ENCODE measurements at regions not wholly inside any gene's neighbourhood (a gene's known extent, or its start where the extent isn't known, plus 50 kb on each side); places are given as distances from the start of the nearest gene placed in this dataset.
A peak's percentile ranks its signal among the peaks of the same experiment; 100 is the strongest.

- peak; percentile 4 for DNase-seq (ENCODE audit: low read depth)
Observed at GRCh38 chr2:22481486-22482259, 903.3 kb upstream of the KLHL29 start.

GRCh38 chr2:22483036-22483435, 901.9 kb upstream of the KLHL29 start:
- DNase-seq (ENCODE audit: low read depth), result no peak

DNA sequence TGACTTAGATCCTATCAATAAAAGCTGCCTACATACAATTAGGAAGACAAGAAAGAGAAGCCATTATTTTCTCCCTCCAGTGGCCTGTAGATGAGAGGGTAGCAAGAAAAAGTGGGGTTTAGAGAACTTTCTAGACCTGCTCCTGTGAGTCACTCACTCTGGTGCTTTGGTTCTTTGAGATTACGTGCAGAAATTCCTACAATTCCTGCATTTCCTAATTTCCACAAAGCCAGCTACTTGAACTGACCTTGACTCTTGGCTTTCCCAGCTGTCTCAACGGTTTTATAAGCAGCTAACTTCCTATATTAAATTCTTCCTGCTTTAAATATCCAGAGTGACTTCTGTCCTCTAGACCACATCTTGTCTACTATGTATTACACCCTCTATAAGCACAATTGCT, 899.5 kb upstream of the KLHL29 start:
- DNase-seq (ENCODE audit: low read depth), result no peak

GRCh38 chr2:22486343-22486742, 898.6 kb upstream of the KLHL29 start:
- DNase-seq (ENCODE audit: low read depth), result no peak

DNA sequence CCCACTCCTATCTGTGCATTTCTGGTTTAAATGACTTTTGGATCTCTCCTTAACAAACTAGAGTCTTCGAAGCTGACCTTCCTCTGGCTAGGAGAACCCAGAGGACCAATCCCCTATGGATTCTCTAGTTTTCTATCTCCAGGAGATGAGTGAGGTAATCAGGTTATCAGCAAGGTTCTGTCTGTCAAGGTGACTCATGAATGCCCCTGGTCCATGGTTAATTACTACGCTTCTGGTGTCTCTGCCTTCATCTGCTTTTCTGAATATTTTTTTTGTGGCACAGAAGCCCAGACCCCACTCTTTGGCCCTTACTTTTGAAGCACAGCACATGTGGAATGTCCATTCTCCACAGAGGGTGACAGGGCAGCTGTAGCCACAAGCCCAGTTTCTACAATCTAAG, 897.9 kb upstream of the KLHL29 start:
- no peak for DNase-seq (ENCODE audit: low read depth)

DNA sequence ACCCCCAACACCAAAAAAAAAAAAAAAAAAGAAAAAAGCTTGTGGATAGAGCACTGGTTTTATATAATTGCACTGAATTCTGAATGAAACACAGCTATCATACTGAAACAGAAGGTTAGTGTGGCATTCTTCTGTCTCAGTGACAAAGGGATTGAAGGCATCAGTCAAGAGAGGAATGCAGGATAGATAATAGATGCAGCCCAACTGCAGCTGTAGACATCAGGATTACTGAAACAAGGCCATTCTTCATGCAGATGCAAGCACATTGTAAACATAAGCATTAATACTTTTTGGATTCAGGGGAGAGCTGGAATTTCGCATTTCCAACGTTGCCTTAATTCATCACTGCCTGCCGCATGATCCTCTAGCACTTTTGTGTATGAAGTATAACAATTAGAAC, 897.4 kb upstream of the KLHL29 start:
- no peak for DNase-seq (ENCODE audit: low read depth)

- DNase-seq (ENCODE audit: low read depth), result no peak
Observed at GRCh38 chr2:22491442-22491841, 893.5 kb upstream of the KLHL29 start.

DNA sequence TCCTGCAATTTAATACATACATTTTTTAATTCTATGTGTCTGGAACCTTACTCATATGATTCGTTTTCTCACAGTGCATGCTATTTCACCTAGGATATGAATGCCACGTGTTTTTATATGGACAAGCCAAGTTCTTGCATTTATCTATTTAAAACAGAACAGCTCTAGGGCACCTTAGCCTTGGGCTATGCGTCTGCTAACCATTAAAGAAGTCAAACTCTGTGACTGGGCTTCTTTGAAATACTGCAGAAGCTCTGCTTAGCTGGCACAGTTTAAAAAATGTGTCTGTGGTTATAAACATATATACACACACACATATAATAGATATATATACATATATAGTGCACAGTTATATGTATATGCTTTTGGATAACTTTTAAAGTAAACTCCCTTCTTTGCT, 890.8 kb upstream of the KLHL29 start:
- no peak for DNase-seq (ENCODE audit: low read depth)

DNA sequence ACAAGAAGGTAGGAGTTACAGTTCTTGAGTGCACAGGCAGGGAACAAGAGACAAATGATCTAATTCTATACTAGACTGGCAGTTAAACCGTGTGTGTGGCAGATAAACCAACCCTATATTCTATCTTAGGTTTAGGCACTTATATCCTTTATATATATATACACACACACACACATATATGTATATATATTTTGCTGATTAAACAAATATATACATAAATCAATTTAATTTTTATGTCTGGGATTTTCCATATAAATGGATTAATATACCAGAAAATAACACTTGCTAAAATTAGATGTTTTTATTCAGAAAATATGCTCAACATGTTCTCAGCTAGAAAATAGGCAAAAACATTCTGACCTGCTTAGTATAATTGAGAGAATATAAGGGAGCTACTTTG, 887.9 kb upstream of the KLHL29 start:
- DNase-seq (ENCODE audit: low read depth), result no peak

DNA sequence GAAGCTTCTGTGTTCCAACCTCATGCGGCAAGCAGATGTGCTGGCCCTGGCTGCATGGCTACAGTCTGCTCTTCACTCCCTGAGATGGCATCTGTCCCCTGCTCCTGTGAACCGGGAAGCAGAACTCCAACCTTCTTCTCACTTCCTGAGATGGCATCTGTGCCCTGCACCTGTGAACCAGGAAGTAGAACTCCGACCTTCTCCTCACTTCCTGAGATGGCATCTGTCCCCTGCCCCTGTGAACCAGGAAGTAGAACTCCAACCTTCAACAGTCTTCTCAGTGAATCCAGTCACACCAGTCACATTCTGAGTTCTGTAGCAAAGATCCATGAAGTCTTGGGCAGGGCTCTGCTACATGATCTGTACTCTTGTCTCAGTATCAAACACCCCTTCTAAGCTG, 887.2 kb upstream of the KLHL29 start:
- no peak for DNase-seq (ENCODE audit: low read depth)

- no peak for DNase-seq (ENCODE audit: low read depth)
Observed at GRCh38 chr2:22499082-22499839, 885.7 kb upstream of the KLHL29 start.

GRCh38 chr2:22500555-22500935, 884.4 kb upstream of the KLHL29 start:
- DNase-seq (ENCODE audit: low read depth), result no peak

DNA sequence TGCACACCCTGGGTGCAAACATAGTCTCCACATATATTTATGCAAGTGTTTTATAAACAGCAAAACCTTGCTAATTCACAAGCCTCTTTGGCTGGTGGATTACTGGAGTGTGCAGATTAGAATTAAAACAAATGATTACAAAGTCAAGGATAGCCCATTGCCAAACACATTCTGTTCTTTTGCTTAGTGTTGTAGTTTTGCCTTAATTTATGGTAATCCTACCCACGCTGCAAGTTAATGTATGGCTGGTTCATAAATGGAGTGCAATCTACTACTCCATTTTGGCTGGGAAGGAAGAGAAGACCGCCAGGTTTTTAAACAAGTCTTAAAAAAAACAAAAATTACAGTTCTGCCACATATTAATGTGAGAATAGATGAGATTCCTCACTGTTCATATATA, 883.1 kb upstream of the KLHL29 start:
- DNase-seq (ENCODE audit: low read depth), result no peak

- DNase-seq (ENCODE audit: low read depth), result no peak
Observed at GRCh38 chr2:22513563-22513962, 871.4 kb upstream of the KLHL29 start.

- no peak for DNase-seq (ENCODE audit: low read depth)
Observed at GRCh38 chr2:22517141-22517540, 867.8 kb upstream of the KLHL29 start.

DNA sequence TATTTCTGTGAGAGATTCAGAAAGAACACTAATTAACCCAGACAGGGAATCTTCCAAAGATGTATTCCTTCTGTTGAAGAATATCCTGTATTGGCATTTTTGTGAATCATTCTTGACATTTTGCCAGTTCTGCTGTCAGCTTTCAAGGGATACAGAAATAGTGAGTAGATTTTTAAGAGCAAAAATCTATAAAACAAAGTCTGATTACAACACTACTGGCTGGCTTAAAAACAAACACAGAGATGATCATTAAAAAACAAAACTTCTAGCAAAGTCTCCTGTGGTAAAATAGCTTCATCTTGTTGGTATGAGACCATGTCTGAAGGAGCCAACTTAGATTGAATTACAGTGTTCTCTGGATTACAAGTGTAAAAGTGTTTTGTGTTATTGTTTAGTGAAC, 866.3 kb upstream of the KLHL29 start:
- no peak for DNase-seq (ENCODE audit: low read depth)

DNA sequence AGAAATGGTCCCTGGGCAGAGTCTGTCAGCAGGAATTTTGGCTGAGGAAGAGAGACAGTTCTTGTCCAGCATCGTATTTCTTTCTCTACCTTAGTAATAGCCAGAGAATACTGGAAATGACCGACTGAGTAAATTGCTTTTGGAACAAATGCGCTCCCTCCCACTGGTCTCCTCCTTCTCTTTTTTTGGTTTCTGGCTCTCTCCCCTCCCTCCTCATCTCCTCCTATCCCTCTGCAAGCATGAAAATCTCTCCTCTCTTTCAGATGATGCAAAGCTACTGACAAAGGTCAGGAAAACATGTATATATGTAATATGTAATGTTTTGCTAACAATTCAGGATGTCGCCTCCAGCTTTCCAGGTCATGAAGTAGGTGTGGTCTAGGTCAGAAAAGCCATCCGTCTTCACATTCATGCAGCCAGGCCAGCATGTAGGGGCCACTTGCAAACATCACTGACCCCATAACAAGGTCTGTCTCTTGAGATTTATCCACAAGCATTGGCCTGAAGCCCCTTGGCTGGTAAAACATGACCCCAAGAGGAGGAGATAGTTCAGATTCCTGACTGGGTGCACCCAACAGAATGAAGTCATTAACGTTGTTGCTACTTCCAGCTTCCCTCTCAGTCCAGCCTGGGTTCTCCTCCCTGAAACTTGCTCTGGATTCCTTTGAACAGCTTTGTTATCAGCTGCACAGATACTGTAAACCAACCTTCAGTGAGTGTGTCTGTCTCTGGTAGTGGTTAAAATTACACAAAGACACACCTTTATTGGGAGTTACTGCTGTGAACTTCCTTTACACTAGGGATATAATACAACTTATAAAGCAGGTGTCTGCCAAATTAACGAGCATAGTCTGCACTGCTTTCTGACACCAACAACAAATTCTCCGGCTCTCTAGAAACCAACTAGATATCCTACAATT, 864.4 kb upstream of the KLHL29 start:
- no peak for DNase-seq (ENCODE audit: low read depth)

DNA sequence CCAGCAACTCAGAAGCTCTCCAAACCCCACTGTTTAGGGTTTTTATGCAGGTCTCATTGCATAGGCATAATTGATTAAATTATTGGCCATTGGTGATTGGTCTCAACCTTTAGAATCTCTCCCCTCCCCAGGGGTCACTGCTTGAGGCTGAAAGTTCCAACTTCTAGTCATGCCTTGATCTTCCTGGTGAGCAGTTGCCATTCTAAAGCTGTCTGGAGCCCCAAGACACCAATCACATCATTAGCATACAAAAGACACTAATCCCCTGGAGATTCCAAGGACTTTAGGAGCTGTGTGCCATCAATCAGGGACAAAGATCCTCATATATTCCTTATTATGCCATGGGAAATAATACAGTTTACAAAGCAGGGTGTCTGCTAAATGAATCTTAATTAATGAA, 863.4 kb upstream of the KLHL29 start:
- DNase-seq (ENCODE audit: low read depth), result no peak

- DNase-seq (ENCODE audit: low read depth), result no peak
Observed at GRCh38 chr2:22525681-22526080, 859.3 kb upstream of the KLHL29 start.

DNA sequence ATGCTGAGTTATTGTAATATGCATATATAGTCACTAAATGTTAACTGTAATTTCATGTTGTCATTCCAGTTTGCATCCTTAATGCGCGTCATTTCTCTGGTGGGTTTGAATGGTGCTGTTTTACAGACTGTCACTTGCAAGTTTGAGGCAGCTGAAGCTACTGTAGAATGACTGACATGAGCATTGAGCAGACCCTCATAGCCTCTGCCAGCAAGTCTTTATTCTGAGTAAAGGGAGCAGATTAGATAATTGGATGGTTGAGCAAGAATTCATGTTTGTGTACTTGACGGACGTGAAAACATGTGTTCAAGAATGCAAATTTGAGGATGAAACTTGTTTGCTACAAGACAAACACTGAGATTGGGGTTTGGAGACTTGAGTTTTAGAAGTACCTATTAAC, 854.8 kb upstream of the KLHL29 start:
- no peak for DNase-seq (ENCODE audit: low read depth)

GRCh38 chr2:22536133-22536532, 848.8 kb upstream of the KLHL29 start:
- DNase-seq (ENCODE audit: low read depth), result peak; percentile 1

- no peak for DNase-seq (ENCODE audit: low read depth)
Observed at GRCh38 chr2:22554453-22554852, 830.5 kb upstream of the KLHL29 start.
